GM12872 (cell line): ENCODE measurements at regions not wholly inside any gene's neighbourhood (a gene's known extent, or its start where the extent isn't known, plus 50 kb on each side); places are given as distances from the start of the nearest gene placed in this dataset.

ENCODE experiments used
- TF ChIP-seq, protein P1 (sequence below): IDR thresholded peaks from 3 replicates; pipeline ENCODE4 v1.5.1; 2011; ENCODE audit warnings: low read depth, mild to moderate bottlenecking, low read length, moderate library complexity; ENCODE audit not compliant: insufficient read depth

DNA sequence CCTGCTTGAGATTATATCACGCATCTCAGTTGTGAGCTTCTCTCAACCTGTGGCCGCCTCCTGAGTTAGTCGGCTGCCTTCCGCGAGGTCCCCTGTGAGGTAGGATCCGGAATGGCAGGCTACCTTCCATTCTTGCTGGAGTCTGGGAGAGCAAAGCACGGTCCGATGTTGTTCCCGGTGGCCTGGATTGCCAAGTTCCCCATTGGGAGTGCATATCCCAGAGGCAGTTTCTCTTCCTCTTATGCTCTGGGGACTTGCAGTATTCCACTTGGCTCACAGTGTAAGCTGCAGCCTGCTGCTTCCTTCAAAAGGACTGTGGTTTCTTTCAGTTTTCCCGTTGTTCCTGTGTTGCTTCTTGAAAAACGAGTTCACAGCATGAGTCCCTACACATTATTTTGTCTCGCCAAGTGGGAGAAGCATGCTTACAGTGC, 225.4 kb upstream of the ZWINT start:
- TF ChIP-seq, protein P1, sequence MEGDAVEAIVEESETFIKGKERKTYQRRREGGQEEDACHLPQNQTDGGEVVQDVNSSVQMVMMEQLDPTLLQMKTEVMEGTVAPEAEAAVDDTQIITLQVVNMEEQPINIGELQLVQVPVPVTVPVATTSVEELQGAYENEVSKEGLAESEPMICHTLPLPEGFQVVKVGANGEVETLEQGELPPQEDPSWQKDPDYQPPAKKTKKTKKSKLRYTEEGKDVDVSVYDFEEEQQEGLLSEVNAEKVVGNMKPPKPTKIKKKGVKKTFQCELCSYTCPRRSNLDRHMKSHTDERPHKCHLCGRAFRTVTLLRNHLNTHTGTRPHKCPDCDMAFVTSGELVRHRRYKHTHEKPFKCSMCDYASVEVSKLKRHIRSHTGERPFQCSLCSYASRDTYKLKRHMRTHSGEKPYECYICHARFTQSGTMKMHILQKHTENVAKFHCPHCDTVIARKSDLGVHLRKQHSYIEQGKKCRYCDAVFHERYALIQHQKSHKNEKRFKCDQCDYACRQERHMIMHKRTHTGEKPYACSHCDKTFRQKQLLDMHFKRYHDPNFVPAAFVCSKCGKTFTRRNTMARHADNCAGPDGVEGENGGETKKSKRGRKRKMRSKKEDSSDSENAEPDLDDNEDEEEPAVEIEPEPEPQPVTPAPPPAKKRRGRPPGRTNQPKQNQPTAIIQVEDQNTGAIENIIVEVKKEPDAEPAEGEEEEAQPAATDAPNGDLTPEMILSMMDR: no peak

DNA sequence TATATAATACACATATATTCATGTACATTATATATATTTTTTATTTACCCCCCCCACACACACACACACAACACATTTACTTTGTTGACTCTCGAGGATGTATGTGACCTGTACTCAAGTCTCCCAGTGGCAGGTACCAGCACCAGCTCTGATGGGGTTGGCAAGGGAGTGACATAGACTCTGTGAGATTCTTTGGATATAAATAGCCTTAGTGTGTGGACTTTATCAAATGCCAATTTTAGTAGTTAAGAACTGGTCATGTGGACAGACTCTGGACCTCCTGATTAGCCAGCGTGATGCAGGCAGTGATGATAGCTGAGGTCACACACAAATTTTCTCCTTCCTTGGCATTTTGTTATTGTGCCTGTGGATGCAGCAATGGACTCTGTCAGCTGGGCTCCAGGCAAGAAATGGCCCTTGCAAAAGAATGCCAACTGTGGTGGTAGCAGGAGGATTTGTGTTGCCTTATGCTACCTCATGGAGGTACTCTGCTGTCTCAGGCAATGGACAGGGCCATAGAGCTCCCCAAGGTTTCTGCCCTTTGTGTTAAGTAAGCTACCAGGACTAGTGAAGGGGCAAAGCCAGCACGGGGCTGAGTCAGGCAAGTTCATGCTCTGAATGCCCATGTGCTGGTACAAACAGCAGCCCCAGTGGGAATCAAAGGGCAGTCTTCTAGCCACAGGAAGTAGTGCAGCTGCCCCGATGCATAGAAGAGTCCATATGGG, 224.6 kb upstream of the ZWINT start:
- TF ChIP-seq, protein P1: no peak

DNA sequence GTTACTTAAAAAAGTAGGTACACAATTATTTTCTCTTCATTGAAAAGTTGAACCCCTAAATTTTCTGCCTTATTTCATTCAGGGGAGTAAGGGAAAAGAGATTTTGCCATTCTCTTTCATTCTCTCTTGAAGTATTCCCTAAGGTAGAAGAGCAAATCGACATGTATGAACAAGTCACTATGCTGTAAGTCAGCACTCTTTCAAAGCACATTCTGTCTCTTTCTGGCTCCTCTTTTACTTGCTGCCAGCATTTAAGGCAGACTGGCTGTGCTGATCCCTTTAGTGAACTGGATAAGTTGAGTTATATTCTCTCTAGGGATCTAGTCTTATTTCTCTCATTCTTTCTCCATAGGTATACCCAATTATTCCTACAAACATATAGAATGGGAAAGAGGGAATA, 222.3 kb upstream of the ZWINT start:
- TF ChIP-seq, protein P1: no peak

DNA sequence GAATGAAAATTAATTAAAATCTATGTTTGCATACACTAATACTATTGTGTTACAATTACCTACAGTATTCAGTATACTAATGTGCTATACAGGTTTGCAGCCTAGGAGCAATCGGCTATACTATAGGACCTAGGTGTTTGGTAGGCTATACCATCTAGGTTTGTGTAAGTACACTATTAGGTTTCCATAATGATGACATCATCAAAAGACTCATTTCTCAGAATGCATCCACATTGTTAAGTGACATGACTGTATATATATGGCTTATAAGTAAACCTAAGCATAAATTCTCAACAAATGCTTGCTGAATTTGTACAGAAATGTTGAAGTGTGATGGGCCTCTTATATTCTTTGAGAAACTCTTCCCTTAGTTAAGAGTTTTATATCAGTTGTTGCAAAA, 206.5 kb upstream of the ZWINT start:
- TF ChIP-seq, protein P1: no peak

DNA sequence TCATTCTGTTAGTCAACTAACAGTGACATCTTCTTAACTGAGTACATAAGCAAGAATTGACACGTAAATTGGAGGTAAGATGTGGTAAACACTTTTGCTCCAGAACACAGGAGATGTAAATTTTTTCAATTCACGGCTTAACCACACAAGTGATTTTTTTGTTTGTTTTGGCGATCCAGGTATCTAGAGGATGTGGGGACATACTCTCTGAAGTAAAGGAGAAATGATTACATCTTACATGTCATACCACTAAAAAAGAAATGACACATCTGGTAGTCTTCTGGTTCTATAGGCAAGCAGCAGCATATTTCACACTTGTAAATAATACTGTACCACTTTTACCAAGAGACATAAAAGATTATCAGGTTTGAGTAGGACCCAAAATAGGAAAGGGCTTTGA, 200.3 kb upstream of the ZWINT start:
- TF ChIP-seq, protein P1: no peak

DNA sequence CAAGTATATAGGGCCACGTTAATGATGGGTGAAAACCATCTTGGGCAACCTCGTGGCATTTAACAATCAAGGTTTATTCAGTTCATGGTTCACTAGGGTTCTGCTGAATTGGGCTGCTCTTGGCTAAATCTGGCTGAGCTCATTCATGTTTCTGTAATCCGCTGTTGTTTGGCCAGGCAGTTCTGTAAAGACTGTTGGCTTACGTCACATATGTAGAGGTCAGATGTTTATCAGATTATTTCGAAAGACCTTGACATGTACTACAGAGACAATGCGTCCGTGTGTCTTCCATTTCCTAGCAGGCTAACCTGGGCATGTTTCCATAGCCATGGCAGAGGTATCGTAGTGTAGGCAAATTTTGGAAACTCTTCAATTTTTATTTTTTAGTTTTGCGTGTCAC, 190.0 kb upstream of the ZWINT start:
- TF ChIP-seq, protein P1: no peak

DNA sequence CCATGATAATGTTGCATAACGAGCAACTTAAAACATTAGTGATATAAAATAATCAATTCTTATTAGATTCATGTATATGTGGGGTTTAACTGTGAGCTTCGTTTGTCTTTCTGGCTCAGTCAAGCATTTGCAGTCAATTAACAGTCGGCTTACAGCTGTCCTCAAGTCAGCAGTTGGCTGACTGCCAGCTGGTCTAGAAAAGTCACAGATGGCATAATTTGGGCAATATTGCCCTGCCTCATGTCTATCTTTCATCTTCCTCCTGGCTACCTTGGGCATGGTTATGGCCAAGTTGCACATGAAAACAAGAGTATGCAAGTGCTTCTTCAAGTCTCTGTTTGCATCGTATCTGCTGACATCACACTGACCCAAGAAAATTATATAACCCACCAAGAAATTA, 186.1 kb upstream of the ZWINT start:
- TF ChIP-seq, protein P1: no peak
